Tibial nerve (tissue), 4 donors: ENCODE measurements at regions not wholly inside any gene's neighbourhood (a gene's known extent, or its start where the extent isn't known, plus 50 kb on each side); places are given as distances from the start of the nearest gene placed in this dataset.

ENCODE experiments used
- DNase-seq, 2 donors: peaks; one replicate each; pipeline ENCODE4 v3.0.0-alpha.2; 2019; ENCODE audit warnings: low spot score in 2 of 2
- H3K27ac ChIP-seq, 4 donors: fragments of 200-600 bp; sonication (generic) in 3 of 4; one replicate each; pipeline ENCODE4 v1.5.1; 2017 to 2019; ENCODE audit warnings: mild to moderate bottlenecking in 1 of 4
- H3K27me3 ChIP-seq, 2 donors: fragments of 200-600 bp; sonication (generic) in 1 of 2; one replicate each; pipeline versions ENCODE4 v1.5.1 to v1.6.0; 2017 to 2019
- H3K36me3 ChIP-seq, 3 donors: fragments of 200-600 bp; sonication (generic); one replicate each; pipeline ENCODE4 v1.5.1; 2018 to 2019
- H3K4me1 ChIP-seq, 4 donors: fragments of 200-600 bp; sonication (generic) in 3 of 4; one replicate each; pipeline ENCODE4 v1.5.1; 2017 to 2019
- H3K4me3 ChIP-seq, 4 donors: fragments of 200-600 bp; sonication (generic) in 3 of 4; one replicate each; pipeline ENCODE4 v1.5.1; 2017 to 2019; ENCODE audit warnings: mild to moderate bottlenecking in 1 of 4, moderate library complexity in 1 of 4
- H3K9me3 ChIP-seq, 4 donors: fragments of 200-600 bp; sonication (generic) in 3 of 4; one replicate each; pipeline ENCODE4 v1.5.1; 2017 to 2019
- EP300 ChIP-seq, 2 donors: sonication (generic); formaldehyde crosslinking; IDR thresholded peaks; one replicate each; pipeline ENCODE4 v1.6.1; 2017; ENCODE audit warnings: antibody characterized with exemption in 2 of 2, mild to moderate bottlenecking in 1 of 2
- POLR2A ChIP-seq, 2 donors: fragments of 450-650 bp; IDR thresholded peaks; one replicate each; pipeline ENCODE4 v1.6.1; 2017; ENCODE audit warnings: antibody characterized with exemption in 2 of 2, mild to moderate bottlenecking in 2 of 2, moderate library complexity in 2 of 2
- WGBS, 2 donors: methylation state at CpG; one replicate each; pipeline ENCODE4 v1.1.5; 2018; 5-methylcytosine and 5-hydroxymethylcytosine counted together
- TF ChIP-seq, protein P1 (sequence below), 5 experiments: fragments of 200-600 bp in 3 of 5; fragments of 450-650 bp in 2 of 5; sonication (generic) in 3 of 5; IDR thresholded peaks; one replicate each; pipeline ENCODE4 v1.5.1; 2016 to 2019; ENCODE audit warnings: antibody characterized with exemption in 5 of 5, mild to moderate bottlenecking in 3 of 5, moderate library complexity in 2 of 5

DNA sequence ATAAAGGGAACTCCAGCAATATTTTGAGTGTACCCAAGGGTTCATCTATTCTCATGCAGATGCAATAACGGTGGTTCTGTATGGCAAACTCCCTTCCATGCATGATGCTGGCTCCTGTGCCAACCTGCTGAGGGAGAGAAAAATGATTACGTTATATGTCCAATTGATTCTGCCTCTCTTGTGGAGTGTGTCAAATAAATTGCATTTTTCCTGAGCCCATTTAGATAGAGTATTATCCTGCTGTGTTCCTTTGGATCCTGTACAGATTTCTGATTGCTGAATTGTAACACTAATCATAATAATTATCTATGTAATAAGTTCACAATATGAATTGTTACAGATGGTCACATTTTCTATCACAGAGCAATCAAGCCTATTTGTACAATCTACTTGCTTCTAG lies 821.7 kb downstream of the C4orf33 start:
- DNase-seq, result no peak
- no peak overlapping the region for H3K27ac ChIP-seq
- TF ChIP-seq EP300 (IDR thresholded peaks at IDR 0.05) (no peak), POLR2A (IDR thresholded peaks at IDR 0.05) (no peak)
- TF ChIP-seq, protein P1, sequence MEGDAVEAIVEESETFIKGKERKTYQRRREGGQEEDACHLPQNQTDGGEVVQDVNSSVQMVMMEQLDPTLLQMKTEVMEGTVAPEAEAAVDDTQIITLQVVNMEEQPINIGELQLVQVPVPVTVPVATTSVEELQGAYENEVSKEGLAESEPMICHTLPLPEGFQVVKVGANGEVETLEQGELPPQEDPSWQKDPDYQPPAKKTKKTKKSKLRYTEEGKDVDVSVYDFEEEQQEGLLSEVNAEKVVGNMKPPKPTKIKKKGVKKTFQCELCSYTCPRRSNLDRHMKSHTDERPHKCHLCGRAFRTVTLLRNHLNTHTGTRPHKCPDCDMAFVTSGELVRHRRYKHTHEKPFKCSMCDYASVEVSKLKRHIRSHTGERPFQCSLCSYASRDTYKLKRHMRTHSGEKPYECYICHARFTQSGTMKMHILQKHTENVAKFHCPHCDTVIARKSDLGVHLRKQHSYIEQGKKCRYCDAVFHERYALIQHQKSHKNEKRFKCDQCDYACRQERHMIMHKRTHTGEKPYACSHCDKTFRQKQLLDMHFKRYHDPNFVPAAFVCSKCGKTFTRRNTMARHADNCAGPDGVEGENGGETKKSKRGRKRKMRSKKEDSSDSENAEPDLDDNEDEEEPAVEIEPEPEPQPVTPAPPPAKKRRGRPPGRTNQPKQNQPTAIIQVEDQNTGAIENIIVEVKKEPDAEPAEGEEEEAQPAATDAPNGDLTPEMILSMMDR (IDR thresholded peaks at IDR 0.05), result no peak
- H3K4me3 ChIP-seq, result no peak overlapping the region
- no peaks in the 10 kb centered on the region for H3K4me1 ChIP-seq
- 74 to 79% methylated on average over 2 of the region's 2 CpGs for WGBS, 2 donors
- no peaks in the 10 kb centered on the region for H3K27me3 ChIP-seq
- H3K9me3 ChIP-seq, result no peaks in the 10 kb centered on the region
- no peaks in the 10 kb centered on the region for H3K36me3 ChIP-seq

DNA sequence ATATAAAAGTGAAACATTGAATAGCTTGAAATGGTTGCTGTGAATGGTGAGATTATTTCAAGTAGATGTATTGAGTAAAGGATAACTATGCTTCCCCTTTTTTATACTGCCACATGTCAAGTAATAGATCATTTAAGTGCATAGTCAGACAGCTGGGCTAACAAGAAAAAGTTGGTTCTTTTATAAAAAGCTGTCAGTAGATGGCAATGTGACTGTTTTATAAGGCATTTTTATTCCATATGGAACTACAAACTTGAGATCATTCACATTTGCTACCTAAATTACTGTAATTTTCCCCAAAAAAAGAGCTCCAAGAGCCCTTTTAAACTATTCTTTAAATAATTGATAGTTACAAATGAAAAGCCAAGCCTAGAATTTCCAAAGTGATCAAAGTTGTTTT lies 831.0 kb downstream of the C4orf33 start:
- no peak for DNase-seq
- H3K36me3 ChIP-seq, result no peaks in the 10 kb centered on the region
- TF ChIP-seq, protein P1 (IDR thresholded peaks at IDR 0.05), result no peak
- TF ChIP-seq EP300 (IDR thresholded peaks at IDR 0.05), result no peak
- TF ChIP-seq POLR2A (IDR thresholded peaks at IDR 0.05), result no peak
- no peaks in the 10 kb centered on the region for H3K4me1 ChIP-seq
- no peaks in the 10 kb centered on the region for H3K27me3 ChIP-seq
- no peak overlapping the region for H3K4me3 ChIP-seq
- H3K27ac ChIP-seq, result no peak overlapping the region
- H3K9me3 ChIP-seq, result no peaks in the 10 kb centered on the region

DNA sequence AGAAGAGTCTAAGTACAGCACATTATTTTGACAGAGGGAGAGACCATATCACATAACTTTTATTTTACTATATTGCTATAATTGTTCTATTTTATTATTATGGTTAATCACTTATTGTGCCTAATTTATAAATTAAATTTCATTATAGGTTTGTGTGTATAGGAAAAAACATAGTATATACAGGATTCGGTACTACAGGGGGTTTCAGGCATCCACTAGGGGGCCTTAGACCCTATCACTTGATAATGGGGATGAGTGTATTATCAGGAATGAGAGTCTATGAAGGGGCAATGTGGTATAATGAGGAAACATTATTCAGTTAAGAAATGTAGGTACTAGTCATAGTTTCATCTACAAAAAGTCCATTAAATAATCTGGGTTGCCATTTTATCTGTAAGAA lies 833.1 kb downstream of the C4orf33 start:
- no peak overlapping the region for H3K27ac ChIP-seq
- H3K4me3 ChIP-seq, result no peak overlapping the region
- H3K9me3 ChIP-seq, result no peaks in the 10 kb centered on the region
- H3K4me1 ChIP-seq, result no peaks in the 10 kb centered on the region
- DNase-seq, result no peak
- no peak for TF ChIP-seq EP300 (IDR thresholded peaks at IDR 0.05)
- TF ChIP-seq, protein P1 (IDR thresholded peaks at IDR 0.05), result no peak
- no peak for TF ChIP-seq POLR2A (IDR thresholded peaks at IDR 0.05)
- WGBS, 2 donors, result 76 to 88% methylated on average over 1 of the region's 1 CpG
- H3K36me3 ChIP-seq, result no peaks in the 10 kb centered on the region
- no peaks in the 10 kb centered on the region for H3K27me3 ChIP-seq

DNA sequence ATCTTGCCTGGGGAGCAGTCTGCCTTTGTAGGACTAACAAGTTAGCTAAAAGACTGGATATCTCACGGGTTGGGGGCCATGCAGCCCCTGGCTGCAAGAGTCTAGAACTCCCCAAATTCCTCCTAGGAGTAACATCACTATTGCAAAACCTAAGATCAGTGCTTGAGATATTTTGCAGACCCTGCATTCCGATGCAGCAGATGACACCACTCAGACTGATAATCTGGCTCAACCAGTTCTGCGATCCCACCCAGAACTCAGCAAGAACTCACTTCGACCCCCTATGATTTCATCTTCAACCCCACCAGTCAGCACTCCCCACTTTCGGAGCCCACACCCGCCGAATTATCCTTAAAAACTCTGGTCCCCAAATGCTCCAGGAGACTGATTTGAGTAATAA lies 834.0 kb downstream of the C4orf33 start:
- no peaks in the 10 kb centered on the region for H3K27me3 ChIP-seq
- no peak for DNase-seq
- H3K36me3 ChIP-seq, result no peaks in the 10 kb centered on the region
- WGBS, 2 donors, result 91 to 95% methylated on average over 7 of the region's 7 CpGs
- no peak for TF ChIP-seq POLR2A (IDR thresholded peaks at IDR 0.05)
- no peak overlapping the region for H3K4me3 ChIP-seq
- H3K9me3 ChIP-seq, result no peaks in the 10 kb centered on the region
- no peak overlapping the region for H3K27ac ChIP-seq
- H3K4me1 ChIP-seq, result no peaks in the 10 kb centered on the region

DNA sequence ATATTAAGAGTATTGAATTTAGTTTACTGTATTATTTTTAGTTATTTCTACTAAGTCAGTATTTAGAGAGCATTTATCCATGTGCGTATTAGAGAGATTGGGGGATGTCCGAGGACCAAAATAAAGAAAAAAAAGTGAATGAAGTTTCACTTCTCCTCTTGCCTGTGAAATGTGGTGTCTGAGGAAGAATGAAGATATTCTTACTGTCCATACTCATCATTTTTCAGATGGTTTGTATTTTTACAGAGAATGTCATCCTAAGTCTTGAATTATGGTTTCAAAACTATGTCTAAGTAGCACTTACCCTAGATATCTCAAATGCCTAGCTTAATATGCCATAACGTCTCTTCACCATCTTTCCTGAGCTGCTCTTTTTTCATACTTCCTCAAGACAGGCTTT lies 854.3 kb downstream of the C4orf33 start:
- WGBS, 2 donors, result 84 to 87% methylated on average over 3 of the region's 3 CpGs
- TF ChIP-seq, protein P1 (IDR thresholded peaks at IDR 0.05), result no peak
- TF ChIP-seq POLR2A (IDR thresholded peaks at IDR 0.05), result no peak
- TF ChIP-seq EP300 (IDR thresholded peaks at IDR 0.05), result no peak
- no peaks in the 10 kb centered on the region for H3K36me3 ChIP-seq
- no peaks in the 10 kb centered on the region for H3K4me1 ChIP-seq
- no peak overlapping the region for H3K27ac ChIP-seq
- no peak for DNase-seq
- H3K9me3 ChIP-seq, result no peaks in the 10 kb centered on the region
- no peak overlapping the region for H3K4me3 ChIP-seq
- no peaks in the 10 kb centered on the region for H3K27me3 ChIP-seq

DNA sequence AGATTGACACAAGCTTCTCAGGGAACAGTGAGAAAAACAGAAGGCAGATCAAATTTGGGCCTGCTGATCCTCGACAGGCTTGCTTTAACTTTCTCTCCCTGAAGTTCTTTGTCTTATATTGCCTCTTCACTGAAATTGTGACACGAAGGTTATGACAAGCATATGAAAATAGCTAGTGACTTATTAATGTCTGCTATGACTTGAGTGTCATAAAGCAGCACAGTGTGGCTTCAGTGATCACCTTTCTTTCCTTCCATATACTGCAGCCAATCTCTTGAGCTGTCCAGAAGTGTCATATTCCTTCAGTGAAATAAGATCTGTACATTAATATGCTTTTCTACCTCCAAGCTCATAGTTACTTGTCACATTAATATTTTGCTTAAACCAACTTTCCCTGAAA lies 870.2 kb downstream of the C4orf33 start:
- Histone ChIP-seq H3K27ac (no peak overlapping the region), H3K27me3 (no peaks in the 10 kb centered on the region), H3K4me1 (no peaks in the 10 kb centered on the region), H3K36me3 (no peaks in the 10 kb centered on the region), H3K4me3 (no peak overlapping the region), H3K9me3 (peaks cover 0 to 3% (median 0%) of the 10 kb centered on the region in 4 donors)
- no peak for DNase-seq
- 73 to 81% methylated on average over 2 of the region's 2 CpGs for WGBS, 2 donors
- TF ChIP-seq, protein P1 (IDR thresholded peaks at IDR 0.05), result no peak
- no peak for TF ChIP-seq POLR2A (IDR thresholded peaks at IDR 0.05)
- no peak for TF ChIP-seq EP300 (IDR thresholded peaks at IDR 0.05)
